ENCODE measurements at regions not wholly inside any gene's neighbourhood (a gene's known extent, or its start where the extent isn't known, plus 50 kb on each side); places are given as distances from the start of the nearest gene placed in this dataset.

GRCh38 chr5:100694100-100694499, 158.9 kb downstream of the FAM174A start:
- H3K4me1 ChIP-seq (ENCODE audit: control insufficient read depth, extremely low read depth, insufficient read depth, low read length): no peaks in the 10 kb centered on the region
- intact Hi-C loops (cut with micrococcal nuclease): no loop called here

More at GRCh38 chr5:100694100-100694499, 158.9 kb downstream of the FAM174A start:
- H3K9me3 ChIP-seq (replicated peaks; ENCODE audit: control insufficient read depth, insufficient read depth, low read length): no peaks in the 10 kb centered on the region
- TF ChIP-seq POLR2AphosphoS5 (IDR thresholded peaks at IDR 0.05; ENCODE audit: insufficient read depth, low read depth, low read length) (no peak), EZH2 (IDR thresholded peaks at IDR 0.05; ENCODE audit: borderline replicate concordance, low read depth, low read length, severe bottlenecking) (no peak), MYC (IDR thresholded peaks at IDR 0.05; ENCODE audit: low read depth, low read length) (no peak), CTCF (IDR thresholded peaks at IDR 0.05; ENCODE audit: extremely low read depth in 1 of 2, insufficient read depth in 1 of 2, low read depth in 1 of 2, low read length in 2 of 2) (no peak), JUN (IDR thresholded peaks at IDR 0.05; ENCODE audit: borderline replicate concordance, insufficient read depth, insufficient read length, low read depth) (no peak), FOS (IDR thresholded peaks at IDR 0.05; ENCODE audit: borderline replicate concordance, insufficient read depth, low read length) (no peak), GATA2 (IDR thresholded peaks at IDR 0.05; ENCODE audit: insufficient read depth, insufficient read length, low read depth, low read length) (no peak), POLR2A (IDR thresholded peaks at IDR 0.05; ENCODE audit: low read depth, low read length) (no peak)
- TF ChIP-seq, protein P1, sequence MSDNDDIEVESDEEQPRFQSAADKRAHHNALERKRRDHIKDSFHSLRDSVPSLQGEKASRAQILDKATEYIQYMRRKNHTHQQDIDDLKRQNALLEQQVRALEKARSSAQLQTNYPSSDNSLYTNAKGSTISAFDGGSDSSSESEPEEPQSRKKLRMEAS (IDR thresholded peaks at IDR 0.05; ENCODE audit: insufficient read depth, insufficient read length): no peak
- CTCF ChIA-PET: no interaction called here
- BruUV-seq (replicated peaks): no TSS peak
- H3K4me3 ChIP-seq (replicated peaks in 1 of 3; ENCODE audit: insufficient read depth in 1 of 3, low read depth in 1 of 3, low read length in 3 of 3): no peak overlapping the region
- no peaks in the 10 kb centered on the region for H3K36me3 ChIP-seq (ENCODE audit: control insufficient read depth in 2 of 2, extremely low read depth in 1 of 2, insufficient read depth in 2 of 2, low read length in 2 of 2)
- H3K9ac ChIP-seq (replicated peaks; ENCODE audit: extremely low read depth, insufficient read depth, low read length): no peak overlapping the region
- no peak for FAIRE-seq
- H3K27ac ChIP-seq (ENCODE audit: insufficient read depth, low read depth, low read length): no peak overlapping the region
- H2AFZ ChIP-seq (ENCODE audit: low read depth, low read length): no peak overlapping the region
- H3K27me3 ChIP-seq (ENCODE audit: control insufficient read depth in 2 of 2, insufficient read depth in 2 of 2, low read length in 2 of 2): no peaks in the 10 kb centered on the region
- DNase-seq (ENCODE audit: low read depth, low spot score): no peak
- H3K9me1 ChIP-seq (replicated peaks; ENCODE audit: control insufficient read depth, extremely low read depth, insufficient read depth, low read length): no peaks in the 10 kb centered on the region
- POLR2A ChIA-PET: no interaction called here
- dilution Hi-C loops (cut with MboI; ENCODE audit: extremely low pct_ligation_motif_present, low sequenced_read_pairs): no loop called here
- H3K79me2 ChIP-seq (ENCODE audit: control insufficient read depth, insufficient read depth, low read length): no peaks in the 10 kb centered on the region
- H4K20me1 ChIP-seq (replicated peaks; ENCODE audit: control insufficient read depth, extremely low read depth, insufficient read depth, low read length): no peaks in the 10 kb centered on the region
- no peak overlapping the region for H3K4me2 ChIP-seq (ENCODE audit: insufficient read depth, low read length)

Data from endothelial cell of umbilical vein (primary cell).